HG03175 (cell line): ENCODE measurements at regions not wholly inside any gene's neighbourhood (a gene's known extent, or its start where the extent isn't known, plus 50 kb on each side); places are given as distances from the start of the nearest gene placed in this dataset.

Experiments
- ATAC-seq: cut with Tn5 transposase; IDR thresholded peaks from one replicate; pipeline ENCODE4 v1.9.1; 2021; ENCODE audit warnings: mild to moderate bottlenecking, moderate library complexity; ENCODE audit not compliant: unreplicated experiment

GRCh38 chr18:38481576-38481975, 916.0 kb upstream of the CELF4 start:
- no peak for ATAC-seq

- no peak for ATAC-seq
Observed at GRCh38 chr18:38475686-38476085, 910.1 kb upstream of the CELF4 start.

- no peak for ATAC-seq
Observed at GRCh38 chr18:38473535-38473934, 907.9 kb upstream of the CELF4 start.

- ATAC-seq = no peak
Observed at GRCh38 chr18:38470421-38470820, 904.8 kb upstream of the CELF4 start.

- no peak for ATAC-seq
Observed at GRCh38 chr18:38466426-38466825, 900.8 kb upstream of the CELF4 start.

GRCh38 chr18:38464024-38464423, 898.4 kb upstream of the CELF4 start:
- no peak for ATAC-seq

GRCh38 chr18:38460657-38461056, 895.1 kb upstream of the CELF4 start:
- no peak for ATAC-seq

- no peak for ATAC-seq
Observed at GRCh38 chr18:38459131-38459994, 893.8 kb upstream of the CELF4 start.

- no peak for ATAC-seq
Observed at GRCh38 chr18:38458698-38459097, 893.1 kb upstream of the CELF4 start.

GRCh38 chr18:38456253-38456652, 890.7 kb upstream of the CELF4 start:
- ATAC-seq = no peak

- ATAC-seq = no peak
Observed at GRCh38 chr18:38454764-38455469, 889.3 kb upstream of the CELF4 start.

- ATAC-seq = no peak
Observed at GRCh38 chr18:38453880-38454279, 888.3 kb upstream of the CELF4 start.

GRCh38 chr18:38450876-38451275, 885.3 kb upstream of the CELF4 start:
- ATAC-seq = no peak

GRCh38 chr18:38445804-38446145, 880.2 kb upstream of the CELF4 start:
- no peak for ATAC-seq

- no peak for ATAC-seq
Observed at GRCh38 chr18:38444971-38445803, 879.6 kb upstream of the CELF4 start.

GRCh38 chr18:38427736-38428135, 862.1 kb upstream of the CELF4 start:
- no peak for ATAC-seq

GRCh38 chr18:38427234-38427633, 861.6 kb upstream of the CELF4 start:
- no peak for ATAC-seq

GRCh38 chr18:38421872-38422615, 856.4 kb upstream of the CELF4 start:
- no peak for ATAC-seq

GRCh38 chr18:38421021-38421420, 855.4 kb upstream of the CELF4 start:
- no peak for ATAC-seq

- ATAC-seq = no peak
Observed at GRCh38 chr18:38420611-38421010, 855.0 kb upstream of the CELF4 start.

GRCh38 chr18:38415811-38416210, 850.2 kb upstream of the CELF4 start:
- no peak for ATAC-seq
